ENCODE measurements at regions not wholly inside any gene's neighbourhood (a gene's known extent, or its start where the extent isn't known, plus 50 kb on each side); places are given as distances from the start of the nearest gene placed in this dataset.

DNA sequence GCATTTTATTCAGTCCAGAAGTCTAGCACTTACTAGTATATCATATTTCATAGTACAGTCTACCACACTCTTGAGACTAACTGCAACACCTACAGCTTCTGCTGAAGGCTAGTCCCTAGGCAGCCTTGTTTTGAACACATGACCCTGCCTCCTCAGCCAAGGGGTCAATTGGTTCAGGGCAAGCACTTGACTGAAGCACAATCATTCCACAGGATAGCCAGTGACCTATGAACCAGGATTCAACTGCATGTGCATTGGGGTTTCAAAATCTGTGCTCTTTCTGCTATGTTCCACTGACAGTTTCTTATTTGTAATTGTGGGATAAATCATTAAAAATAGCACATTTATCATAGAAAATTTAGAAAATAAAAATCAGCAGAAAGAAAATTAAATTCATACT is 186.8 kb downstream of the TMEM161B start:
- TF ChIP-seq, protein P1, sequence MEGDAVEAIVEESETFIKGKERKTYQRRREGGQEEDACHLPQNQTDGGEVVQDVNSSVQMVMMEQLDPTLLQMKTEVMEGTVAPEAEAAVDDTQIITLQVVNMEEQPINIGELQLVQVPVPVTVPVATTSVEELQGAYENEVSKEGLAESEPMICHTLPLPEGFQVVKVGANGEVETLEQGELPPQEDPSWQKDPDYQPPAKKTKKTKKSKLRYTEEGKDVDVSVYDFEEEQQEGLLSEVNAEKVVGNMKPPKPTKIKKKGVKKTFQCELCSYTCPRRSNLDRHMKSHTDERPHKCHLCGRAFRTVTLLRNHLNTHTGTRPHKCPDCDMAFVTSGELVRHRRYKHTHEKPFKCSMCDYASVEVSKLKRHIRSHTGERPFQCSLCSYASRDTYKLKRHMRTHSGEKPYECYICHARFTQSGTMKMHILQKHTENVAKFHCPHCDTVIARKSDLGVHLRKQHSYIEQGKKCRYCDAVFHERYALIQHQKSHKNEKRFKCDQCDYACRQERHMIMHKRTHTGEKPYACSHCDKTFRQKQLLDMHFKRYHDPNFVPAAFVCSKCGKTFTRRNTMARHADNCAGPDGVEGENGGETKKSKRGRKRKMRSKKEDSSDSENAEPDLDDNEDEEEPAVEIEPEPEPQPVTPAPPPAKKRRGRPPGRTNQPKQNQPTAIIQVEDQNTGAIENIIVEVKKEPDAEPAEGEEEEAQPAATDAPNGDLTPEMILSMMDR (IDR thresholded peaks at IDR 0.05), result no peak
- no peak for TF ChIP-seq POLR2A (IDR thresholded peaks at IDR 0.05)
- TF ChIP-seq EP300 (IDR thresholded peaks at IDR 0.05; ENCODE audit: low read depth), result no peak
